Peyer's patch (tissue), 4 donors: ENCODE measurements at regions not wholly inside any gene's neighbourhood (a gene's known extent, or its start where the extent isn't known, plus 50 kb on each side); places are given as distances from the start of the nearest gene placed in this dataset.

Source experiments
- CTCF ChIP-seq, 6 experiments: fragments of 450-650 bp in 4 of 6; fragments of 200-600 bp in 2 of 6; sonication (generic) in 1 of 6; IDR thresholded peaks; one replicate each; pipeline ENCODE4 v1.5.1; 2017 to 2019; ENCODE audit warnings: antibody characterized with exemption in 6 of 6, mild to moderate bottlenecking in 3 of 6, moderate library complexity in 1 of 6
- POLR2A ChIP-seq, 2 donors: fragments of 450-650 bp; IDR thresholded peaks; one replicate each; pipeline ENCODE4 v1.5.1; 2017; ENCODE audit warnings: antibody characterized with exemption in 2 of 2, mild to moderate bottlenecking in 2 of 2, moderate library complexity in 2 of 2

DNA sequence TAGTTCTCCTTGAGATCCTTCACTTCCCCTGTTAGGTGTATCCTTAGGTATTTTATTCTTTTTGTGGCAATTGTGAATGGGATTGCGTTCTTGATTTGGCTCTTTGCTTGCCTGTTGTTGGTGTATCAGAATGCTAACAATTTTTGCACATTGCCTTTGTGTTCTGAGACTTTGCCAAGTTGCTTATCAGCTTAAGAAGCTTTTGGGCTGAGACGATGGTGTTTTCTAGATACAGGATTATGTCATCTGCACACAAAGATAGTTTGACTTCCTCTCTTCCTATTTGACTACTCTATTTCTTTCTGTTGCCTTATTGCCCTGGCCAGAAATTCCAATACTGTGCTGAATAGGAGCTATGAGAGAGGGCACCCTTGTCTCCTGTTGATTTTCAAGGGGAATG lies 609.4 kb upstream of the COX7C start:
- no peak for TF ChIP-seq CTCF (IDR thresholded peaks at IDR 0.05)
- no peak for TF ChIP-seq POLR2A (IDR thresholded peaks at IDR 0.05)
